BE2C (cell line): ENCODE measurements at regions not wholly inside any gene's neighbourhood (a gene's known extent, or its start where the extent isn't known, plus 50 kb on each side); places are given as distances from the start of the nearest gene placed in this dataset.

Experiments
- DNase-seq: peaks from one replicate; pipeline ENCODE4 v3.0.0-alpha.2; 2020
- H3K27me3 ChIP-seq: fragments of 250-450 bp; sonication (Bioruptor Pico); 2 replicates; pipeline ENCODE4 v1.5.1; 2020; ENCODE audit warnings: mild to moderate bottlenecking
- H3K36me3 ChIP-seq: fragments of 250-450 bp; sonication (Bioruptor Pico); 2 replicates; pipeline ENCODE4 v1.5.1; 2020; ENCODE audit warnings: mild to moderate bottlenecking
- H3K4me1 ChIP-seq: fragments of 250-450 bp; sonication (Bioruptor Pico); 2 replicates; pipeline ENCODE4 v1.5.1; 2020
- H3K4me3 ChIP-seq: 2 replicates; pipeline ENCODE4 v1.5.1; 2011; ENCODE audit warnings: low read depth, low read length
- H3K9me3 ChIP-seq: fragments of 250-450 bp; sonication (Bioruptor Pico); 2 replicates; pipeline ENCODE4 v1.5.1; 2020
- TF ChIP-seq, protein P1 (sequence below): IDR thresholded peaks from 2 replicates; pipeline ENCODE4 v1.5.1; 2012; ENCODE audit warnings: mild to moderate bottlenecking, low read depth, low read length

DNA sequence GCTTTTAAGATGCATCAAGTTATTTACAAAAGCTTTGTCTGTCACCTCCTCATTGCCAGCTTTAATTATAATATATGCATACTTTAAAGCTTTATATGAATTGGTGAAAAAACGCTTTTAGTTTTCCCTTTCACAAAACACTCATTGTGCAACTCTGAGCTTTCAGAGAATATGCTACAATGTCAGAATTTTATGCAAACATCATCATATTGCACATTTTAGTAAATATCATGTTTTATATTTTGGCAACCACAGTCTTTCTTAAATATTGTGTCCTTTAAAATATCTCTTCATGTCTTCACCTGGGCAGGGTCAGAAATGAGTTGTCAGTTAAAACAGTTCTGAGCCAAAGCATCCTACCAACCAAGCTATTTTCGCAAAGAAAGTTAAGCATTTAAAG, 601.1 kb upstream of the RORB start:
- no peaks in the 10 kb centered on the region for H3K4me1 ChIP-seq
- H3K9me3 ChIP-seq: no peaks in the 10 kb centered on the region
- DNase-seq: no peak
- TF ChIP-seq, protein P1, sequence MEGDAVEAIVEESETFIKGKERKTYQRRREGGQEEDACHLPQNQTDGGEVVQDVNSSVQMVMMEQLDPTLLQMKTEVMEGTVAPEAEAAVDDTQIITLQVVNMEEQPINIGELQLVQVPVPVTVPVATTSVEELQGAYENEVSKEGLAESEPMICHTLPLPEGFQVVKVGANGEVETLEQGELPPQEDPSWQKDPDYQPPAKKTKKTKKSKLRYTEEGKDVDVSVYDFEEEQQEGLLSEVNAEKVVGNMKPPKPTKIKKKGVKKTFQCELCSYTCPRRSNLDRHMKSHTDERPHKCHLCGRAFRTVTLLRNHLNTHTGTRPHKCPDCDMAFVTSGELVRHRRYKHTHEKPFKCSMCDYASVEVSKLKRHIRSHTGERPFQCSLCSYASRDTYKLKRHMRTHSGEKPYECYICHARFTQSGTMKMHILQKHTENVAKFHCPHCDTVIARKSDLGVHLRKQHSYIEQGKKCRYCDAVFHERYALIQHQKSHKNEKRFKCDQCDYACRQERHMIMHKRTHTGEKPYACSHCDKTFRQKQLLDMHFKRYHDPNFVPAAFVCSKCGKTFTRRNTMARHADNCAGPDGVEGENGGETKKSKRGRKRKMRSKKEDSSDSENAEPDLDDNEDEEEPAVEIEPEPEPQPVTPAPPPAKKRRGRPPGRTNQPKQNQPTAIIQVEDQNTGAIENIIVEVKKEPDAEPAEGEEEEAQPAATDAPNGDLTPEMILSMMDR: no peak
- H3K36me3 ChIP-seq: no peaks in the 10 kb centered on the region
- no peaks in the 10 kb centered on the region for H3K27me3 ChIP-seq
- no peak overlapping the region for H3K4me3 ChIP-seq

DNA sequence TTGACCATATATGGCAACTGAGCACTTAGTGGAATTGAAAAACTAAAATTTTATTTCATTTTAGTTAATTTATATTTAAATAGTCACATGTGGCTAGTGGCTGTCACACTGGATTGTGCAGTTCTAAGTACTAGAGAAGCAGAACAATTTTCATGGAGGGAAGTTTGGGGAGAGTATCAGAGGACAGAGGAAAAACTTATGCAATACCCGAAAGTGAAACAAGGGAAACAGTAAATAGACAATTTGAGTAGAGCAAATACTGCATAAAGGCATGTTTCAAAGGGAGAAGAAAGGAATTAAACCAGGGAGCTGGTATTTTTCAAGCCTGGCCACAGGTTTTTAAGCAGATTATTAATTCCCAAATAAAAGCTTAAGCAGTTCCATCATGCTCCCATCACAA, 590.5 kb upstream of the RORB start:
- no peak overlapping the region for H3K4me3 ChIP-seq
- no peaks in the 10 kb centered on the region for H3K27me3 ChIP-seq
- no peaks in the 10 kb centered on the region for H3K36me3 ChIP-seq
- no peaks in the 10 kb centered on the region for H3K4me1 ChIP-seq
- TF ChIP-seq, protein P1: no peak
- no peaks in the 10 kb centered on the region for H3K9me3 ChIP-seq
- DNase-seq: no peak

DNA sequence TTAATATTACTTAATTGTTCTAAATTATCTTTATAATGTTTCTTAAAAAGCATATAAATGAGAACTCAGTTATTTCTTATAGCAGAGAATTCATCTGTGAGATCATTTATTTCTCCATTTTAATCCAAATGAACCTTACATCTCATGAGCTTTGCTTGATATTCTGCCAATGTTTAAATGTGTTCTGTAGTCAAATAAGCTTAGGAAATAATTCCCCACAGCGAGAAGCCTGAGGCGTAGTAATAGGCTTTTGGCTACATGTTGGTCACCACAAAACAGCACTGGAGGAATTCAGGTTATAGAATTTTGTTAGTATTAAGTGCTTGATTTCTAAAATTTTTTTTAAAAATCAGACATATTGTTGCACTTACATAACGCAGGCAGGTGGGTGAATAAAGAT, 585.3 kb upstream of the RORB start:
- H3K9me3 ChIP-seq: no peaks in the 10 kb centered on the region
- H3K36me3 ChIP-seq: no peaks in the 10 kb centered on the region
- TF ChIP-seq, protein P1: no peak
- no peaks in the 10 kb centered on the region for H3K27me3 ChIP-seq
- DNase-seq: no peak
- H3K4me1 ChIP-seq: no peaks in the 10 kb centered on the region
- no peak overlapping the region for H3K4me3 ChIP-seq

DNA sequence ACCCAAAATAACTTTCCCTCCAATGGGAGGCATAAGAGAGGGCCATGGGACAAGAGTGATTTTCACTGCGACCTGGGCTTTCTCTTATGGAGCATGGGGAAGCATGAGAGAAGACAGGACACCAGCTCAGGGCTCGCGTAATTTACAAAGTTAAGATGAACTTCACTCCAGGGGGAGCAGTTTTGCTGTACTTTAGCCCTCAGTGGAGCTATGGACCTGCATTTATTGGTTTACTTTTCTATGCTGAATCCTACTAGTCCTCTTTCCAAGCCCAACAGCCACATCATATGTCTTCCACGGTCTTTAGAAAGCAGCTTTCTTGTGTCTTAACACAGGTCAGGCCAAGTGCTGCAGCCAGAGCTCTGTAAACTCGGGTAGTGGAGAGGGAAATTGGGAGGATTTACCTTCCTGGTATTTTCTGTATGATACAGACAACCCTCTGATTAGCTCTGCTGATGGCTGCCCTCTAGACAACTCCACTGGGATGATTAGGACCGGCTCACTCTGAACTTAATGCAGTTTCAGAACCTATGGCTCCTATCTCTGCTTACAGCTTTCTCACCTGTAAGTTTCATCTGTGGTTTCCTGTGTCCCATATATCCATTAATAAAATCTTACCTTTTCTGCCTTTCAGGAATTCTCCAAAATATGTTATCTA, 581.0 kb upstream of the RORB start:
- H3K4me3 ChIP-seq: no peak overlapping the region
- no peaks in the 10 kb centered on the region for H3K36me3 ChIP-seq
- no peak for DNase-seq
- H3K4me1 ChIP-seq: no peaks in the 10 kb centered on the region
- H3K9me3 ChIP-seq: no peaks in the 10 kb centered on the region
- TF ChIP-seq, protein P1: 0 out of 2 replicates have a peak, but pooled peaks have one; percentile 7
- H3K27me3 ChIP-seq: no peaks in the 10 kb centered on the region

DNA sequence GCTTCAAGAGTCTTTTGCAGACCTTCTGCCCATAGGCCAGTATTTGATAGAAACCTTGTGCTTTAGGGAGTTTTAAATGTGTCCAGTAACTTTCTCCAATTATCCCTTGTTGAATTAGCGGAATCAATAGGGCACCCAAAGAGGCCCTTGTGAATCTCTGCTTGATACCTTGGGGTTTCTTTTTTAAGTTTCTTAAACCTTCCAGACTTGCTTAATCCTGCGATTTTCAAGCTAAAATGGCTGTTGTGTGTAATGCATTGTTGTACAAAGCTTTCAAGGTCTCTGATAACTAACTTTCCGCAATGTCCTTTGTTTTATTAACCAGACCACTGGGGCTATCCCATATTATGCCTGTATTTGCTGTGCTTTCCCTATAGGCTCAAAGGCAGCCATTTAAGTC, 577.4 kb upstream of the RORB start:
- no peak for DNase-seq
- Histone ChIP-seq H3K36me3 (no peaks in the 10 kb centered on the region), H3K9me3 (no peaks in the 10 kb centered on the region), H3K4me3 (no peak overlapping the region), H3K27me3 (no peaks in the 10 kb centered on the region), H3K4me1 (no peaks in the 10 kb centered on the region)
- TF ChIP-seq, protein P1: no peak

DNA sequence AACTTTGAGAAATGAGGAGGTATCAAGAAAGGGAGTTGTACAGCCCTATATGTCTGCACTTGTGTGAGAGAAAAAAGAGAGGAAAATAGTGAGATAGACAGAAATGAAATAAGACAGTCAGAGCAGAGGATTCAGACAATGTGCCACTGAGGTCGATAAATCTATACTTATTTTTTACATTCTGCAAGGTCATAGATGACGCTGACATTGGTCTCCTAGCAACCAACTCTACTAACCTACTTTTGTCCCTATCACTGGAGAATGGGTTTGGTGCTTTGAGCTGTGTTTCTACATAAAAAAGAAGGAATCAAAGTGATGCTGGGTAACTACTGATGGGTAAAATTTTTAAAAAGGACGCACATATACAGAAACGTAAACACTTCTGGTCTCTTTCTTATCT, 573.3 kb upstream of the RORB start:
- no peak for DNase-seq
- no peaks in the 10 kb centered on the region for H3K4me1 ChIP-seq
- H3K27me3 ChIP-seq: no peaks in the 10 kb centered on the region
- H3K4me3 ChIP-seq: no peak overlapping the region
- no peaks in the 10 kb centered on the region for H3K36me3 ChIP-seq
- H3K9me3 ChIP-seq: no peaks in the 10 kb centered on the region
- TF ChIP-seq, protein P1: no peak
